ENCODE measurements at regions not wholly inside any gene's neighbourhood (a gene's known extent, or its start where the extent isn't known, plus 50 kb on each side); places are given as distances from the start of the nearest gene placed in this dataset.

GRCh38 chr1:29634746-29635335 is 398.5 kb downstream of the PTPRU start:
- H3K4me3 Mint-ChIP-seq, result no peak overlapping the region
- DNase-seq (ENCODE audit: low spot score), result no peak

GRCh38 chr1:29634324-29634723 is 398.0 kb downstream of the PTPRU start:
- no peak for DNase-seq (ENCODE audit: low spot score)
- Mint-ChIP-seq H3K9me3 (no peaks in the 10 kb centered on the region), H3K36me3 (ENCODE audit: low read depth) (no peaks in the 10 kb centered on the region), H3K4me1 (ENCODE audit: low read depth) (no peaks in the 10 kb centered on the region), H3K27ac (no peak overlapping the region), H3K27me3 (ENCODE audit: low read depth) (no peaks in the 10 kb centered on the region), H3K4me3 (no peak overlapping the region)

More at GRCh38 chr1:29634746-29635335, 398.5 kb downstream of the PTPRU start:
- Mint-ChIP-seq H3K9me3 (no peaks in the 10 kb centered on the region), H3K36me3 (ENCODE audit: low read depth) (no peaks in the 10 kb centered on the region), H3K27me3 (ENCODE audit: low read depth) (no peaks in the 10 kb centered on the region), H3K27ac (no peak overlapping the region), H3K4me1 (ENCODE audit: low read depth) (no peaks in the 10 kb centered on the region)

- Mint-ChIP-seq H3K4me3 (no peak overlapping the region), H3K9me3 (no peaks in the 10 kb centered on the region), H3K27ac (no peak overlapping the region), H3K4me1 (ENCODE audit: low read depth) (no peaks in the 10 kb centered on the region), H3K36me3 (ENCODE audit: low read depth) (no peaks in the 10 kb centered on the region), H3K27me3 (ENCODE audit: low read depth) (no peaks in the 10 kb centered on the region)
- no peak for DNase-seq (ENCODE audit: low spot score)
Observed at GRCh38 chr1:29633771-29634170, 397.4 kb downstream of the PTPRU start.

GRCh38 chr1:29632806-29633615 is 396.7 kb downstream of the PTPRU start:
- Mint-ChIP-seq H3K4me3 (no peak overlapping the region), H3K36me3 (ENCODE audit: low read depth) (no peaks in the 10 kb centered on the region), H3K4me1 (ENCODE audit: low read depth) (no peaks in the 10 kb centered on the region), H3K27me3 (ENCODE audit: low read depth) (no peaks in the 10 kb centered on the region), H3K27ac (no peak overlapping the region), H3K9me3 (no peaks in the 10 kb centered on the region)
- DNase-seq (ENCODE audit: low spot score), result no peak

DNA sequence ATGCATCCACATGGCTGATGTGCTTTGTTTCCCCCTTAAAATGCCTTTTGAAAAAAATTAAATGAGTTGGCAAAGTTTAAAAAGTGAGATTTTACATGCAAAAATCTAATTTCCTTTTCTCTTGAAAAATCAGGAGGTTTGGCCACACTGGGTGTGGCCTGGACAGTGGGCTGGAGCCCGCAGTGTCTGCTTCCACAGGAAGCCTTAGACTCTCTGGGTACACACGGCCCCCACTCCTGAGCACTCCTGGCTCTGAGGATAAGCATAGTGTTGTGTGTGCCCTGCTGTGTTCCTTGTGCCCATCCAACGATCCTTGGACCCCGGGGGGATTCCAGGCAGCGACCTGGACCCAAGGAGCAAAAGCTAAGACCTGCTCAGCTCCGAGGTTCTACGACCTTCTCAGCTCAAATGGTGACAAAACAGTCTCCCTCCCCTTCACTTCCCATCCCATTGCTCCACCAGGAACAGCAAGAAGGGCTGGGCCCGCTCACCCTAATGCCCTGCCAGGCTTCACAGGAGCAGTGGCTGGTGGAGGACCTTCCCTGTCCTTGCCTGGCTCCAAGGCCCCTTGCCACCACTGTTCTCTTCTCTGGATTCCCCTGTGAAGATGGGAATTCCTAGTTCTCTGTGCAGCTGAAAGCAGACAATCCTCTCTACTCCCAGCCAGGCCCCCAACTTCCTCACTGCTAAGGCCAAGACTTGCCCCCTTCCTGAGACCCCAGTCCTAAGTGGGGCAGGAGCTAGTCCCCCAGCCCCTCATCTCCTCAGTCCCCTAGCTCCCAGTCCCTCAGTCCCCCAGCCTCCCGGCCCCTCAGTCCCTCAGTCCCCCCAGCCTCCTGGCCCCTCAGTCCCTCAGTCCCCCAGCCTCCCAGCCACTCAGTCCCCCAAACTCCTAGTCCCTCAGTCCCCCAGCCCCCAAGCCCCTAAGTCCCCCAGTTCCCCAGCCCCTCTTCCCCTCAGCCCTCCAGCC is 395.8 kb downstream of the PTPRU start:
- no peaks in the 10 kb centered on the region for H3K4me1 Mint-ChIP-seq (ENCODE audit: low read depth)
- no peak overlapping the region for H3K27ac Mint-ChIP-seq
- no peak overlapping the region for H3K4me3 Mint-ChIP-seq
- H3K9me3 Mint-ChIP-seq, result no peaks in the 10 kb centered on the region
- DNase-seq (ENCODE audit: low spot score), result no peak
- H3K36me3 Mint-ChIP-seq (ENCODE audit: low read depth), result no peaks in the 10 kb centered on the region
- H3K27me3 Mint-ChIP-seq (ENCODE audit: low read depth), result no peaks in the 10 kb centered on the region

GRCh38 chr1:29631361-29631760 is 395.0 kb downstream of the PTPRU start:
- Mint-ChIP-seq H3K4me3 (no peak overlapping the region), H3K4me1 (ENCODE audit: low read depth) (no peaks in the 10 kb centered on the region), H3K27ac (no peak overlapping the region), H3K36me3 (ENCODE audit: low read depth) (no peaks in the 10 kb centered on the region), H3K27me3 (ENCODE audit: low read depth) (no peaks in the 10 kb centered on the region), H3K9me3 (no peaks in the 10 kb centered on the region)
- no peak for DNase-seq (ENCODE audit: low spot score)

DNA sequence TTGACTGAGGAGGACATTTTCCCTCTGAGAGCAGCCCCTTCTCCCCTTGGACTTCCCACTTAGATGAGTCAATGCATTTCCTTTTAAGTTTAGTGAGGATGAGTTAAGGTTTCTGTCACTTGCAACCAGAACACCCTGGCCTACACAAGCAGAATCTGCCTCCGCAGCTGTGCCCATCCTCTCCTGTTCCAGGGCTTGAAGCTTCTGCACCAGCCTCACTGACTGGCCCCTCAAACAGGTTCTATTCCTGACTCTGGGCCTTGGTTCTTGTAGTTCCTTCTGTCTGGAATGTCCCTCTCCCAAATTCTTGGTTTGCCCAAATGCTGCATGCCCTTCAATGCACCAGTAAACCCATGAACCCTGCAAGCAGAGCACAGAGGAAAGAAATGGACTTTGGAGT is 394.4 kb downstream of the PTPRU start:
- H3K27me3 Mint-ChIP-seq (ENCODE audit: low read depth), result no peaks in the 10 kb centered on the region

GRCh38 chr1:29629814-29630516 is 393.6 kb downstream of the PTPRU start:
- no peaks in the 10 kb centered on the region for H3K27me3 Mint-ChIP-seq (ENCODE audit: low read depth)
- H3K27ac Mint-ChIP-seq, result no peak overlapping the region
- H3K4me1 Mint-ChIP-seq (ENCODE audit: low read depth), result no peaks in the 10 kb centered on the region
- H3K36me3 Mint-ChIP-seq (ENCODE audit: low read depth), result no peaks in the 10 kb centered on the region
- DNase-seq (ENCODE audit: low spot score), result no peak
- H3K4me3 Mint-ChIP-seq, result no peak overlapping the region
- no peaks in the 10 kb centered on the region for H3K9me3 Mint-ChIP-seq

More for the DNA sequence above, 394.4 kb downstream of the PTPRU start:
- no peak for DNase-seq (ENCODE audit: low spot score)
- no peaks in the 10 kb centered on the region for H3K4me1 Mint-ChIP-seq (ENCODE audit: low read depth)
- H3K9me3 Mint-ChIP-seq, result no peaks in the 10 kb centered on the region
- no peak overlapping the region for H3K4me3 Mint-ChIP-seq
- H3K36me3 Mint-ChIP-seq (ENCODE audit: low read depth), result no peaks in the 10 kb centered on the region
- no peak overlapping the region for H3K27ac Mint-ChIP-seq

GRCh38 chr1:29629401-29629800 is 393.1 kb downstream of the PTPRU start:
- H3K9me3 Mint-ChIP-seq, result no peaks in the 10 kb centered on the region
- no peak overlapping the region for H3K4me3 Mint-ChIP-seq
- H3K27ac Mint-ChIP-seq, result no peak overlapping the region
- no peaks in the 10 kb centered on the region for H3K27me3 Mint-ChIP-seq (ENCODE audit: low read depth)
- DNase-seq (ENCODE audit: low spot score), result no peak
- H3K36me3 Mint-ChIP-seq (ENCODE audit: low read depth), result no peaks in the 10 kb centered on the region
- no peaks in the 10 kb centered on the region for H3K4me1 Mint-ChIP-seq (ENCODE audit: low read depth)

DNA sequence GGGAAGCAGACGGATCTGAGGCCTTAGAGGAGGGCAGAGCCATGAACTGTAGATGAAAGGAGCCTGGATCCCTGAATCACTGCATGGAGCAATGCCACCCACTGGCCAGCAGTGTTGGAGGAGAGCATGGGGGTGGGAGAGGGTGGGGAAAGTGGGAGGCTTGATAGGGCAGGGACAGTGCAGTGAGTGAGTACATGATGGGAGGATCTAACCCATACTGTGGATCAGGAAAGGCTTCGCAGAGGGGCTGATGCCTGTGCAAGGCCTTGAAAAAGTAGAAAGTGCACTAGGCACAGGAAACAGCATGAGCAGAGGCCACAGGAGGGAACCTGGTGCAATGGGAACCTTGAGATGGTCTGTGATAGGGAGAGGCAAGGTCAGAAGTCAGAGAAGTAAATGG is 391.9 kb downstream of the PTPRU start:
- Mint-ChIP-seq H3K27ac (no peak overlapping the region), H3K4me3 (no peak overlapping the region), H3K4me1 (ENCODE audit: low read depth) (no peaks in the 10 kb centered on the region), H3K36me3 (ENCODE audit: low read depth) (no peaks in the 10 kb centered on the region), H3K9me3 (no peaks in the 10 kb centered on the region), H3K27me3 (ENCODE audit: low read depth) (no peaks in the 10 kb centered on the region)
- no peak for DNase-seq (ENCODE audit: low spot score)

- Mint-ChIP-seq H3K4me3 (no peak overlapping the region), H3K36me3 (ENCODE audit: low read depth) (no peaks in the 10 kb centered on the region), H3K9me3 (no peaks in the 10 kb centered on the region), H3K27me3 (ENCODE audit: low read depth) (no peaks in the 10 kb centered on the region), H3K27ac (no peak overlapping the region), H3K4me1 (ENCODE audit: low read depth) (no peaks in the 10 kb centered on the region)
- no peak for DNase-seq (ENCODE audit: low spot score)
Observed at GRCh38 chr1:29626726-29627125, 390.4 kb downstream of the PTPRU start.

DNA sequence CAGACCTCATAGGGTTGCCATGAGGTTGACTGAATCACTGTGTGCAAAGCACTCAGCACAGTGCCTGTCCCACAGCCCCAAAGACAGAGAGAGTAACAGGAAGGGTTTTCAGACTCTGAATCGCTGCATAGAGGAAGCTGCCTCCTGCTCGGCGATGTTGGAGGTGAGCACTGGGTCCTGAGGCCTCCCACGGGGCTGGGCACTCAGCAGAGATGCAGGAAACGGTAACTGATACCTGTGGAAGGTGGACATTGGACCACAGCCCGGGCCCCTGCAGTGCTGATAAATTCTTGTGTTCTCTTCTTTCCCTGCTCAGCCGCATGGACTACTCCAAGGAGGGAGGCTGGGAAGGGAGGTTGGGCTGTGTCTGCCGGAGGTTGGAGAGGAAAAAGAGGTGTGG is 389.7 kb downstream of the PTPRU start:
- no peak overlapping the region for H3K27ac Mint-ChIP-seq
- H3K36me3 Mint-ChIP-seq (ENCODE audit: low read depth), result no peaks in the 10 kb centered on the region
- H3K9me3 Mint-ChIP-seq, result no peaks in the 10 kb centered on the region
- no peak for DNase-seq (ENCODE audit: low spot score)
- no peaks in the 10 kb centered on the region for H3K27me3 Mint-ChIP-seq (ENCODE audit: low read depth)
- no peaks in the 10 kb centered on the region for H3K4me1 Mint-ChIP-seq (ENCODE audit: low read depth)
- H3K4me3 Mint-ChIP-seq, result no peak overlapping the region

DNA sequence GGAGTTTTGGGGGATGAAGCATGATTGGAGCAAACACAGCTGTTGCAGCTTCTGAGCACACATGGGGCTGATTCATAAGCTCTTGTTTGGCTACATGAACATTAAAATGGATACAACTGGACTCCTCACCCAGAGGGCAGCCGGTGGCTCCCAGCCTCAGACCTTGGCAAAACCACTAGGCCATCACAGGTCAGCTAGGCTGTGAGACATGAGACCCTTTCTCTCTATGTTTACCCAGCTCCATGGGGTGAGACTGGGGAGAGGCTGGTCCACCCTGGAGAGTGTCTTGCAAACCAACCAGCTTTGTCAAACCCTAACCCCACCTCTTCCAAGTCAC is 388.7 kb downstream of the PTPRU start:
- no peaks in the 10 kb centered on the region for H3K9me3 Mint-ChIP-seq
- no peaks in the 10 kb centered on the region for H3K4me1 Mint-ChIP-seq (ENCODE audit: low read depth)
- no peak for DNase-seq (ENCODE audit: low spot score)
- no peaks in the 10 kb centered on the region for H3K36me3 Mint-ChIP-seq (ENCODE audit: low read depth)
- no peak overlapping the region for H3K27ac Mint-ChIP-seq
- H3K4me3 Mint-ChIP-seq, result no peak overlapping the region
- H3K27me3 Mint-ChIP-seq (ENCODE audit: low read depth), result no peaks in the 10 kb centered on the region
